HepG2 (cell line): ENCODE measurements at regions not wholly inside any gene's neighbourhood (a gene's known extent, or its start where the extent isn't known, plus 50 kb on each side); places are given as distances from the start of the nearest gene placed in this dataset.

ENCODE experiments used
- ATAC-seq: fragments of 200-7000 bp; cut with Tn5 transposase; 3 replicates; pipeline ENCODE4 v1.9.1; 2020; ENCODE audit warnings: mild to moderate bottlenecking, moderate library complexity
- BruUV-seq: library from RNA; stranded (reverse); fragments of 400-500 nt; replicated peaks from 2 replicates; lab custom pipeline; 2021; lab: Mats Ljungman, UMichigan
- CTCF ChIA-PET: fragments of 300-600 bp; formaldehyde crosslinking; extraction: SDS; loops from one replicate; lab custom pipeline; 2021; ENCODE audit warnings: low total read pairs, inconsistent platforms, low intra/inter-chr PET ratio; lab: Yijun Ruan, JAX
- POLR2A ChIA-PET: fragments of 350-600 bp; sonication (Branson Sonifier 250); formaldehyde crosslinking; loops from one replicate; lab custom pipeline; 2020; ENCODE audit warnings: antibody characterized with exemption, inconsistent platforms; lab: Yijun Ruan, JAX
- DNase-seq: peaks from one replicate; pipeline ENCODE4 v3.0.0-alpha.2; 2015; ENCODE audit warnings: low spot score
- FAIRE-seq: peaks from 3 replicates; lab custom pipeline; 2011; peaks lifted over from hg19 to GRCh38; lab: Jason Lieb, UNC
- H2AFZ ChIP-seq: one replicate; pipeline ENCODE4 v1.6.1; 2011; ENCODE audit warnings: low read length, inconsistent platforms
- H3K27ac ChIP-seq: fragments of 300-600 bp; 3 replicates; pipeline ENCODE4 v1.8.0; 2011; ENCODE audit warnings: mixed run types, mild to moderate bottlenecking, mixed read lengths, low read length, inconsistent platforms; ENCODE audit not compliant: insufficient read depth; ENCODE audit errors: extremely low read length
- H3K27me3 ChIP-seq, 2 experiments: fragments of 200-600 bp in 1 of 2; 2 replicates in 1 of 2; 3 replicates in 1 of 2; pipeline versions ENCODE4 v1.6.0 to v1.8.0; 2011; ENCODE audit warnings: low read length in 2 of 2, mild to moderate bottlenecking in 2 of 2, moderate library complexity in 2 of 2, inconsistent platforms in 1 of 2; ENCODE audit not compliant: insufficient read depth in 2 of 2, control insufficient read depth in 1 of 2
- H3K36me3 ChIP-seq, 2 experiments: fragments of 200-600 bp in 1 of 2; replicated peaks in 1 of 2; 2 replicates in 1 of 2; 3 replicates in 1 of 2; pipeline versions ENCODE4 v1.5.1 to v1.8.0; 2011; ENCODE audit warnings: low read length in 2 of 2, inconsistent platforms in 1 of 2; ENCODE audit not compliant: insufficient read depth in 2 of 2, control insufficient read depth in 1 of 2
- H3K4me1 ChIP-seq: 2 replicates; pipeline ENCODE4 v1.5.1; 2012; ENCODE audit warnings: low read length, inconsistent platforms; ENCODE audit not compliant: insufficient read depth
- H3K4me2 ChIP-seq: 2 replicates; pipeline ENCODE4 v1.6.0; 2011; ENCODE audit warnings: low read depth, low read length, inconsistent platforms
- H3K4me3 ChIP-seq, 3 experiments: fragments of 200-600 bp in 1 of 3; sonication (generic), shearing (Covaris generic) in 1 of 3; replicated peaks in 1 of 3; 2 replicates each; pipeline ENCODE4 v1.5.1; 2011 to 2016; ENCODE audit warnings: low read length in 3 of 3, inconsistent platforms in 2 of 3, low read depth in 2 of 3, mild to moderate bottlenecking in 2 of 3, control low read depth in 1 of 3, mixed read lengths in 1 of 3; ENCODE audit not compliant: insufficient read depth in 1 of 3
- H3K79me2 ChIP-seq: one replicate; pipeline ENCODE4 v1.6.1; 2011; ENCODE audit warnings: low read length, inconsistent platforms; ENCODE audit not compliant: insufficient read depth
- H3K9ac ChIP-seq: 2 replicates; pipeline ENCODE4 v1.6.0; 2011; ENCODE audit warnings: mild to moderate bottlenecking, low read depth, low read length, inconsistent platforms; ENCODE audit not compliant: insufficient read depth
- H3K9me3 ChIP-seq: 2 replicates; pipeline ENCODE4 v1.5.1; 2012; ENCODE audit warnings: mild to moderate bottlenecking, low read length
- H4K20me1 ChIP-seq: 2 replicates; pipeline ENCODE4 v1.6.0; 2011; ENCODE audit warnings: inconsistent platforms, mild to moderate bottlenecking, low read length, moderate library complexity; ENCODE audit not compliant: insufficient read depth
- CBX2 ChIP-seq, 2 experiments: fragments of 200-600 bp in 1 of 2; sonication (generic); formaldehyde crosslinking in 1 of 2; IDR thresholded peaks; 2 replicates each; pipeline versions ENCODE4 v1.7.0 to v1.8.1; 2018 to 2022; ENCODE audit warnings: low read depth in 2 of 2, low read length in 1 of 2, mild to moderate bottlenecking in 1 of 2, missing genetic modification reagents in 1 of 2
- CEBPB ChIP-seq: IDR thresholded peaks from 2 replicates; pipeline ENCODE4 v1.6.1; 2011; ENCODE audit warnings: low read depth, low read length, improper control_type of control experiment, borderline replicate concordance
- CREM ChIP-seq, 2 experiments: sonication (generic) in 1 of 2; formaldehyde crosslinking in 1 of 2; IDR thresholded peaks; 2 replicates each; pipeline versions ENCODE4 v1.4.0 to v1.6.1; 2016 to 2020; ENCODE audit warnings: antibody characterized with exemption in 1 of 2, mild to moderate bottlenecking in 1 of 2, missing genetic modification reagents in 1 of 2
- JUN ChIP-seq: sonication (generic); formaldehyde crosslinking; IDR thresholded peaks from 2 replicates; pipeline ENCODE4 v1.4.0; 2020; ENCODE audit warnings: mild to moderate bottlenecking, missing genetic modification reagents
- NBN ChIP-seq: fragments of 450-650 bp; conservative IDR thresholded peaks from 2 replicates; pipeline ENCODE4 v1.6.1; 2017
- SUZ12 ChIP-seq: fragments of 150-350 bp; IDR thresholded peaks from 2 replicates; pipeline ENCODE4 v1.6.1; 2014; ENCODE audit warnings: low read depth, low read length
- TCF12 ChIP-seq, 2 experiments: fragments of 450-650 bp in 1 of 2; sonication (generic) in 1 of 2; formaldehyde crosslinking in 1 of 2; IDR thresholded peaks; 2 replicates each; pipeline versions ENCODE4 v1.6.1 to v1.8.0; 2017 to 2022; ENCODE audit warnings: antibody characterized with exemption in 1 of 2, mild to moderate bottlenecking in 1 of 2, missing genetic modification reagents in 1 of 2, moderate library complexity in 1 of 2
- ZBTB43 ChIP-seq: sonication (generic); formaldehyde crosslinking; conservative IDR thresholded peaks from 2 replicates; pipeline ENCODE4 v1.4.0; 2020; ENCODE audit warnings: missing genetic modification reagents
- ZFP37 ChIP-seq: sonication (generic); formaldehyde crosslinking; IDR thresholded peaks from 2 replicates; pipeline ENCODE4 v1.4.0; 2020; ENCODE audit warnings: missing genetic modification reagents, borderline replicate concordance
- ZNF367 ChIP-seq: sonication (generic); formaldehyde crosslinking; IDR thresholded peaks from 2 replicates; pipeline ENCODE4 v1.4.0; 2020; ENCODE audit warnings: missing genetic modification reagents, borderline replicate concordance
- ZNF607 ChIP-seq: sonication (generic); formaldehyde crosslinking; IDR thresholded peaks from 2 replicates; pipeline ENCODE4 v1.5.1; 2020; ENCODE audit warnings: missing genetic modification reagents, mild to moderate bottlenecking, borderline replicate concordance
- ZNF773 ChIP-seq: sonication (generic); formaldehyde crosslinking; IDR thresholded peaks from 2 replicates; pipeline ENCODE4 v1.4.0; 2020; ENCODE audit warnings: missing genetic modification reagents, borderline replicate concordance
- WGBS: methylation state at CpG from one replicate; pipeline ENCODE4 v1.1.6; 2017; ENCODE audit warnings: low lambda C conversion rate; 5-methylcytosine and 5-hydroxymethylcytosine counted together
- in situ Hi-C: cut with HindIII; loops from 2 replicates; pipeline ENCODE4 v1.10.0; 2017; ENCODE audit warnings: low pct_unique_long_range_greater_than_20kb; ENCODE audit not compliant: extremely low pct_ligation_motif_present
- intact Hi-C: fragments of 100-400 bp; cut with micrococcal nuclease; formaldehyde crosslinking; loops from one replicate; pipeline ENCODE4 v1.10.0; 2022; ENCODE audit not compliant: unreplicated experiment
- TF ChIP-seq, protein P1 (sequence below): sonication (generic); formaldehyde crosslinking; conservative IDR thresholded peaks from 2 replicates; pipeline ENCODE4 v1.4.0; 2020; ENCODE audit warnings: missing genetic modification reagents

DNA sequence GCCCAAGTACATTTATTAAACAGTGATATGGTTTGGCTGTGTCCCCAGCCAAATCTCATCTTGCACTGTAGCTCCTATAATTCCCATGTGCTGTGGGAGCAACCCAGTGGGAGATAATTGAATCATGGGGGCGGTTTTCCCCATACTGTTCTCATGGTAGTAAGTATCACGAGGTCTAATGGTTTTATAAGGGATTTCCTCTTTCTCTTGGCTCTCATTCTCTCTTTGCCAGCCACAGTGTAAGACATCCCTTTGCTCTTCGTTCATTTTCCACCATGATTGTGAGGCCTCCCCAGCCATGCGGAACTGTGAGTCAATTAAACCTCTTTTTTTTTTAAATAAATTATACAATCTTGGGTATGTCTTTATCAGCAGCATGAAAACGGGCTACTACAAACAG, 228.0 kb upstream of the TP63 start:
- DNase-seq: no peak
- H4K20me1 ChIP-seq: no peaks in the 10 kb centered on the region
- WGBS: 26% methylated on average over 5 of the region's 5 CpGs
- no peaks in the 10 kb centered on the region for H3K9me3 ChIP-seq
- H3K4me1 ChIP-seq: no peaks in the 10 kb centered on the region
- H3K4me3 ChIP-seq: no peak overlapping the region
- in situ Hi-C loops (no loop called here), intact Hi-C loops (no loop called here)
- no peak for ATAC-seq
- ChIA-PET POLR2A (no interaction called here), CTCF (no interaction called here)
- H2AFZ ChIP-seq: no peak overlapping the region
- no peak overlapping the region for H3K27ac ChIP-seq
- TF ChIP-seq CEBPB: no peak
- no peak for TF ChIP-seq CREM (IDR thresholded peaks at IDR 0.05)
- no peak for TF ChIP-seq CREM (CRISPR knock-in tag; IDR thresholded peaks at IDR 0.05)
- TF ChIP-seq NBN: no peak
- TF ChIP-seq CBX2 (IDR thresholded peaks at IDR 0.05; ENCODE audit: low read depth, low read length): no peak
- no peak for TF ChIP-seq CBX2 (CRISPR knock-in tag; IDR thresholded peaks at IDR 0.05; ENCODE audit: low read depth)
- TF ChIP-seq SUZ12: no peak
- no peak for TF ChIP-seq ZBTB43 (CRISPR knock-in tag)
- no peak for TF ChIP-seq TCF12 (IDR thresholded peaks at IDR 0.05)
- no peak for TF ChIP-seq TCF12 (CRISPR knock-in tag; IDR thresholded peaks at IDR 0.05)
- no peak for TF ChIP-seq ZNF367 (CRISPR knock-in tag)
- TF ChIP-seq ZNF773 (CRISPR knock-in tag): no peak
- TF ChIP-seq, protein P1, sequence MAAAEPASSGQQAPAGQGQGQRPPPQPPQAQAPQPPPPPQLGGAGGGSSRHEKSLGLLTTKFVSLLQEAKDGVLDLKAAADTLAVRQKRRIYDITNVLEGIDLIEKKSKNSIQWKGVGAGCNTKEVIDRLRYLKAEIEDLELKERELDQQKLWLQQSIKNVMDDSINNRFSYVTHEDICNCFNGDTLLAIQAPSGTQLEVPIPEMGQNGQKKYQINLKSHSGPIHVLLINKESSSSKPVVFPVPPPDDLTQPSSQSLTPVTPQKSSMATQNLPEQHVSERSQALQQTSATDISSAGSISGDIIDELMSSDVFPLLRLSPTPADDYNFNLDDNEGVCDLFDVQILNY: no peak
- TF ChIP-seq ZNF607 (CRISPR knock-in tag): no peak
- TF ChIP-seq ZFP37 (CRISPR knock-in tag): no peak
- TF ChIP-seq JUN (CRISPR knock-in tag): no peak
- H3K79me2 ChIP-seq: no peaks in the 10 kb centered on the region
- no peaks in the 10 kb centered on the region for H3K36me3 ChIP-seq
- BruUV-seq: no TSS peak
- no peak overlapping the region for H3K9ac ChIP-seq
- FAIRE-seq: no peak
- H3K4me2 ChIP-seq: no peak overlapping the region
- no peaks in the 10 kb centered on the region for H3K27me3 ChIP-seq
